Panc1 (cell line): ENCODE measurements at regions not wholly inside any gene's neighbourhood (a gene's known extent, or its start where the extent isn't known, plus 50 kb on each side); places are given as distances from the start of the nearest gene placed in this dataset.

ENCODE experiments used
- ATAC-seq: fragments of 200-7000 bp; cut with Tn5 transposase; 2 replicates; pipeline ENCODE4 v1.9.1; 2020; ENCODE audit warnings: mild to moderate bottlenecking, moderate library complexity
- BruUV-seq: library from RNA; stranded (reverse); fragments of 400-500 nt; replicated peaks from 2 replicates; lab custom pipeline; 2021; lab: Mats Ljungman, UMichigan
- CTCF ChIA-PET: fragments of 300-600 bp; sonication (Branson Sonifier 250); formaldehyde crosslinking; loops from one replicate; lab custom pipeline; 2022; ENCODE audit warnings: antibody characterized with exemption; lab: Charles Lee
- POLR2A ChIA-PET: fragments of 300-600 bp; sonication (Branson Sonifier 250); formaldehyde crosslinking; loops from one replicate; lab custom pipeline; 2022; ENCODE audit warnings: antibody characterized with exemption; lab: Charles Lee
- DNase-seq: peaks from one replicate; pipeline ENCODE4 v3.0.0-alpha.2; 2010; ENCODE audit warnings: low read depth, low spot score
- H3K27ac ChIP-seq: 2 replicates; pipeline ENCODE4 v1.5.1; 2011; ENCODE audit warnings: mild to moderate bottlenecking, low read length, inconsistent platforms
- H3K27me3 ChIP-seq: fragments of 200-500 bp; sonication (Bioruptor generic); 2 replicates; pipeline ENCODE4 v1.6.0; 2014; ENCODE audit warnings: low read length, inconsistent platforms; ENCODE audit not compliant: control insufficient read depth, insufficient read depth
- H3K36me3 ChIP-seq: fragments of 200-500 bp; sonication (Bioruptor generic); 2 replicates; pipeline ENCODE4 v1.5.1; 2014; ENCODE audit warnings: inconsistent platforms, mild to moderate bottlenecking, low read length, moderate library complexity; ENCODE audit not compliant: control insufficient read depth, insufficient read depth
- H3K4me1 ChIP-seq: 2 replicates; pipeline ENCODE4 v1.5.1; 2011; ENCODE audit warnings: inconsistent platforms, mild to moderate bottlenecking, low read length, moderate library complexity; ENCODE audit not compliant: control insufficient read depth, insufficient read depth
- H3K4me3 ChIP-seq, 2 experiments: 2 replicates each; pipeline ENCODE4 v1.5.1; 2011 to 2012; ENCODE audit warnings: low read depth in 2 of 2, low read length in 2 of 2, mild to moderate bottlenecking in 2 of 2, inconsistent platforms in 1 of 2, moderate library complexity in 1 of 2
- H3K9me3 ChIP-seq: fragments of 200-500 bp; sonication (Bioruptor generic); 2 replicates; pipeline ENCODE4 v1.5.1; 2014; ENCODE audit warnings: low read depth, mild to moderate bottlenecking, inconsistent platforms, low read length, moderate library complexity; ENCODE audit not compliant: control insufficient read depth, insufficient read depth
- CTCF ChIP-seq: fragments of 450-650 bp; IDR thresholded peaks from 2 replicates; pipeline ENCODE4 v1.5.1; 2017; ENCODE audit warnings: mild to moderate bottlenecking
- POLR2AphosphoS5 ChIP-seq: IDR thresholded peaks from 2 replicates; pipeline ENCODE4 v1.6.1; 2012; ENCODE audit warnings: mild to moderate bottlenecking, low read depth, low read length, moderate library complexity
- REST ChIP-seq, 2 experiments: IDR thresholded peaks; 2 replicates each; pipeline ENCODE4 v1.6.1; 2011 to 2012; ENCODE audit warnings: low read depth in 2 of 2, control low read depth in 1 of 2, low read length in 1 of 2, mild to moderate bottlenecking in 1 of 2, moderate library complexity in 1 of 2; ENCODE audit not compliant: insufficient read depth in 1 of 2
- SIN3A ChIP-seq: IDR thresholded peaks from 2 replicates; pipeline ENCODE4 v1.6.1; 2012; ENCODE audit warnings: low read depth, mild to moderate bottlenecking, low read length, moderate library complexity, borderline replicate concordance; ENCODE audit not compliant: insufficient read depth
- TCF7L2 ChIP-seq: IDR thresholded peaks from 2 replicates; pipeline ENCODE4 v1.6.1; 2011; ENCODE audit warnings: mild to moderate bottlenecking, low read depth, low read length, inconsistent platforms
- in situ Hi-C: cut with HindIII; loops from 2 replicates; pipeline ENCODE4 v1.10.0; 2016; ENCODE audit warnings: low sequenced_read_pairs, low pct_unique_long_range_greater_than_20kb
- intact Hi-C: fragments of 100-400 bp; cut with micrococcal nuclease; formaldehyde crosslinking; loops from one replicate; pipeline ENCODE4 v1.10.0; 2022; ENCODE audit not compliant: unreplicated experiment

DNA sequence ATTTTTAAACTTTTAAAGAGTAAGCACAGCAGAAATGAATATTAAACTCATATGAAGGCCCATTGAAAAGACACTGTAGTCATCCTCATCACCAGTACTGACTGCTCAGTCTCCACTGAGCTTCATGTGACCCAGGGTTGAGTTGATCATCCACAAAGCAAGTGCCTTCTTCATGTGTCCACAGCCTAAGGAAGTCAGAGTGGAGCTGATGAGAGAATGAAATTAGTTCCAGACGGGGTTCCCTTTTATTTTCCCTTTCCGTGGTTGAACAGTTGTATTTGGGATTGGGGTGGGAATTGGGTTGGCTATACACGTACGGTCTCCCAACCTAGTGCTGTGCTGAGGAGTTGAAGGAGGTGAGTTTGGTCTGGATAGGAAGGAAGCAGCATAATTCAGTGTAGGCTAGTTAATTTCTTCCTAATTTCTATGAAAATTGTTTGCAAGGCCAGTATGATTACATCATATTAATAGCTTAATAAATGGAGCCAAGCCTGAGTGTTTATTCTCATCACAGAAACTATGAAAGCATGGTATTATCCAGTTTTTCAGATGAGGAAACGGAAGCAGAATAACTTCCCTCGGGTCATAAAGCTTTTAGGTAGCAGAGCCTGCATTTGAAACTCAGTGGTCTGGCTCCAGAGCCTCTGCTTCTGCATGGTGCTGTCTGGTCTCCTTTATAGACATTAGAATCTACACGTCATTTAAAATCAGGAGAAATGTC is 103.9 kb upstream of the DMRT1 start:
- POLR2A ChIA-PET, result no interaction called here
- BruUV-seq, result no TSS peak

DNA sequence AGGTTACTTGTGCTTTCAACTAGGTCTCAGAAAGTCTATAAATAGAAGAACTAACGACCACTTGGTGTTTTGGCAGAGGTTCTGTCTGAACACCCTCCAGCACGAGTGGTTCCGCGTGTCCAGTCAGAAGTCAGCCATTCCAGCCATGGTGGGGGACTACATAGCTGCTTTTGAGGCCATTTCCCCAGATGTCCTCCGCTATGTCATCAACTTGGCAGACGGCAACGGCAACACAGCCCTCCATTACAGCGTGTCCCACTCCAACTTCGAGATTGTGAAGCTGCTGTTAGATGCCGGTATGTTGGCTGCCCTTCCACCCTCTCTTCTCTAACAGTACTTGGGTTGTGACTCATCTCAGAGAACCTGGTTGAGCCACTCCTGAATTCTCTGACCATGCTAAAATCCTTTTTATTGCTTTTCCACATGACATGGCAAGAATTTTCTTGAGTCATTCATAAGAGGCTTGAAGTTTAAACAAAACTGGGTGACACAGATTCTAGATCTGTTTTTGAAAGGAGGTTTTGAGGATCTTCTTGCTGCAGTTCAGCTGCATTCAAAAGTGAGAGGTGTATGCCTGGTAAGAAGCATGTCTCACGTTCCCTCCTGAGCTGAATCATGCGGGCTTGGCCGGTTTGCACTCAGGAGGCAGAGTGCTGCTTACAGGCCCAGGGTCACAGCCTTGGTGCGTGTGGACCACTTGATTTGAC is 103.1 kb upstream of the DMRT1 start:
- Histone ChIP-seq H3K27ac (no peak overlapping the region), H3K27me3 (no peaks in the 10 kb centered on the region), H3K4me3 (no peak overlapping the region), H3K4me1 (no peaks in the 10 kb centered on the region), H3K36me3 (no peaks in the 10 kb centered on the region), H3K9me3 (no peaks in the 10 kb centered on the region)
- intact Hi-C loops (no loop called here), in situ Hi-C loops (no loop called here)
- ATAC-seq, result no peak
- CTCF ChIA-PET, result no interaction called here
- POLR2A ChIA-PET, result no interaction called here
- DNase-seq, result no peak
- BruUV-seq, result no TSS peak
- TF ChIP-seq SIN3A (no peak), POLR2AphosphoS5 (no peak), TCF7L2 (no peak), CTCF (no peak)

More for the DNA sequence above, 103.9 kb upstream of the DMRT1 start:
- intact Hi-C loops, result no loop called here
- in situ Hi-C loops, result no loop called here
- TF ChIP-seq REST (IDR thresholded peaks at IDR 0.05; ENCODE audit: insufficient read depth in 1 of 2, low read depth in 2 of 2, low read length in 1 of 2), result no peak
- TF ChIP-seq POLR2AphosphoS5, result no peak
- no peak for TF ChIP-seq TCF7L2
- no peak for TF ChIP-seq CTCF
- TF ChIP-seq SIN3A, result no peak
- CTCF ChIA-PET, result no interaction called here
- H3K27me3 ChIP-seq, result no peaks in the 10 kb centered on the region
- DNase-seq (no peak), ATAC-seq (no peak)
- H3K4me1 ChIP-seq, result no peaks in the 10 kb centered on the region
- no peaks in the 10 kb centered on the region for H3K9me3 ChIP-seq
- H3K36me3 ChIP-seq, result no peaks in the 10 kb centered on the region
- H3K27ac ChIP-seq, result no peak overlapping the region
- no peak overlapping the region for H3K4me3 ChIP-seq
